ENCODE measurements at regions not wholly inside any gene's neighbourhood (a gene's known extent, or its start where the extent isn't known, plus 50 kb on each side); places are given as distances from the start of the nearest gene placed in this dataset.
"Not testable (repeated sequence)": the region's sequence is repeated elsewhere in the genome, so short reads cannot be mapped to it uniquely, and the experiment has no call there.

- DNase-seq (ENCODE audit: low spot score) = no peak
These were observed 252.9 kb upstream of the SFSWAP start for GRCh38 chr12:131458048-131458374.

- no peak for DNase-seq (ENCODE audit: low spot score)
These were observed 251.7 kb upstream of the SFSWAP start for GRCh38 chr12:131458931-131459772.

DNA sequence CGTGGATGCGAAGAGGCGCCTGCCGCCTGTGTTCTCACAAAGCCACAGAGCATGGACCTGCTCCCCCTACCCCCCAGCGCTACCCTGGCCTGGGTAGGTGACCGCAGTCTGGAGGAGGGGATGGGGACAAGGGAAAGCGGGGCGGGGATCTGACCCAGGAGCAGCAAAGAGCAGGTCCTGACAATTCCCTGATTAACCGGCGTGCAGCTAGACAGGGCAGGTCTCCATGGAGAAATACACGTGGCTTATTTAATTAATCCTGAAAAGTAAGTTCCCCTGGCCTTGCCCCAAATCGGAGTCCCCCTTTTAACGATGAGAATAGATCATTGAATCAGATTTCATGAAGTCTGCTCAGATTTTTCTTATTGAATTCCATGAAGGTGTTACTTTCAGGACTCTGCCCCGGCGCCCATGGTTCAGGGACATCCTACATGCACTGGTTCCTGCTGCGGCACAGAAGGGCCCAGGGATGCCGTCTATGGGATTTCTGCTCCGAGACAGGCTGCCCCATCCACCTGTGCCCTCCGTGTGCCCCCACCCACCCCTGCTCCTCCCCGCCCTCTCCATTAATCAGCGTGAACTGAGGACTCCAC is 251.0 kb upstream of the SFSWAP start:
- DNase-seq (ENCODE audit: low spot score) = no peak

GRCh38 chr12:131460520-131460919 is 250.4 kb upstream of the SFSWAP start:
- DNase-seq (ENCODE audit: low spot score) = no peak

- no peak for DNase-seq (ENCODE audit: low spot score)
These were observed 249.8 kb upstream of the SFSWAP start for GRCh38 chr12:131461096-131461495.

GRCh38 chr12:131463174-131463573 is 247.7 kb upstream of the SFSWAP start:
- DNase-seq (ENCODE audit: low spot score) = no peak

DNA sequence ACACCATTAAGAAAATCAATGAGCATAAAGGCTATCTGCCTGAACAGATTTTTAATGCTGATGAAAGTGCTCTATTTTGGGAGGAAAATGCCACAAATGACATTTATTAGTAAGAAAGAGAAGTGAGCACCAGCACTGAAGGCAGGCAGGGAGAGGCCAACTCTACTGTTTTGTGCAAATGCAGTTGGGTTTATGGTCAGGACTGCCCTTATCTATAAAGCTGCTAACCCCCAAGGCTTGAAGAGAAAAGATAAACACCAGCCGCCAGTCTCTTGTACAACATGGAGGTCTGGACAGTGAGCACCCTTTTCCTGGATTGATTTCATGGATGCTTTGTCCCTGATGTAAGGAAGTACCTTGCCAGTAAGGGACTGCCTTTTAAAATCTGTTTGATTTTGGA is 246.8 kb upstream of the SFSWAP start:
- no peak for DNase-seq (ENCODE audit: low spot score)

GRCh38 chr12:131466306-131466705 is 244.6 kb upstream of the SFSWAP start:
- DNase-seq (ENCODE audit: low spot score) = no peak

DNA sequence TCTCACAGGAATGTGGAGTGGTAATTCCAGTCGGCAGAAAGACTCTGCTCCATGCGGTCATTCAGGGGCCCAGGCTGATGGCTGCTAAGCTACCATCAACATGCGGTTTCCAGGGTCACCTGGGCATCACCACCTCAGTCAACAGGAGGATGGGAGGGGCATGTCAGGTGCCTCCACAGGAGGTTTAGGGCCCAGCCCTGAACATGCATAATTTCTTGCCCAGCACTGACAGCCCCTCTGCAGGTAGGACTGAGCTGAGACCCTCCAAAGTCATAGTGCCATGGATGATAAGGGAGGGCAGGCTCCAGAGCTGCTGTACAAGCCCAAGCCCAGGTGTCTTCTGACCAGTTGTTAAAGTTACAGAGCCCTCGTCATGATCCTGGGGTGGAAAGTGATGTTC is 244.0 kb upstream of the SFSWAP start:
- no peak for DNase-seq (ENCODE audit: low spot score)

DNA sequence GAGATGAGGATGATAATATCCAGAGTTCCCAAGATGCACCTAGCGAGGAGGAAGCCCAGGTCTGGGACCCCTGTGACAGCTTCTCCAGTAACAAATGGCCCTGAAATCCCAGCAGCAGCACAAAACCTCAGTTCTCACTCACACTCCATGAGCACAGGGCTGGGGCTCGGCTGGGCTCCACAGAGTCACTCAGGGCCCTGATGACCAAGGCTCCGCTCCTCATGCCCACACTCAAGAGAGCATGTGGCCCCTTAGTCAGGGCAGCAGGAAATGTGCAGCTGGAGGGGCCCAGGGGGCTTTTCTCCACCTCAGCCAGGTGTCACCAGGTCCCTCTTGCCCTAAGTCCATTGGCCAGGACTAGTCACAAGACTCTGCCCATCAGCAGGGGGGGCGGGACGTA is 242.7 kb upstream of the SFSWAP start:
- DNase-seq (ENCODE audit: low spot score) = no peak

- not testable (repeated sequence) for DNase-seq (ENCODE audit: low spot score)
These were observed 240.9 kb upstream of the SFSWAP start for GRCh38 chr12:131469945-131470344.

DNA sequence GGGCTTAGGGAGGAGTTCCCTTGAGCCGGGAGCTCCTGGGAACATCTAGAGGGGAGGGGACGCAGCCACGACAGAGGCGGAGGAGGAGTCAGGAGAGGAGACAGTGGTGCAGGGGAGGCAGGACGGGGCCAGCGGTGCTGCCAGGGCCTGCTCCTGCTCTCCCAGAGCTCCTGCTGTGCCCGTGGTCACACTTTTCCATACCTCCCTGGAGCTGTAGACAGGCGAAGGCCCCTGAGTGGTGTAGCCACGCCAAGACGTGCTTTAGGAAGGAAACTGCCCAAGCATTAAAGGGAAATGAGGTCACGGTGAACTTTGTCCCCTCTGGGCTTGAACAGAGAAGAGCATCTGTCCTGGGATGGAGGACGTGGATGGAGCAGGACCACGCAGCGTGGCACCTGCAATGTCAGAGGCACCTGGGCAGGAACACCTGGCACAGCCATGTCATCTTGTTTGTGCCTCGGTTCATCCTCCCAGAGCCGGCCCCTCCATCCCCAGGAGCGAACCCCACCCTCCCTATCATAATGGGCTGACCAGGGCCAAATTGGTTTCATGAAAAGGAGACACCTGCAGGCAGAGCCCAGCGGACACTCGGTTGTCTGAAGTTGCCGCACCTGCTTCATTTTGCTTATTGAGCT is 239.5 kb upstream of the SFSWAP start:
- peak; percentile 6 for DNase-seq (ENCODE audit: low spot score)

DNA sequence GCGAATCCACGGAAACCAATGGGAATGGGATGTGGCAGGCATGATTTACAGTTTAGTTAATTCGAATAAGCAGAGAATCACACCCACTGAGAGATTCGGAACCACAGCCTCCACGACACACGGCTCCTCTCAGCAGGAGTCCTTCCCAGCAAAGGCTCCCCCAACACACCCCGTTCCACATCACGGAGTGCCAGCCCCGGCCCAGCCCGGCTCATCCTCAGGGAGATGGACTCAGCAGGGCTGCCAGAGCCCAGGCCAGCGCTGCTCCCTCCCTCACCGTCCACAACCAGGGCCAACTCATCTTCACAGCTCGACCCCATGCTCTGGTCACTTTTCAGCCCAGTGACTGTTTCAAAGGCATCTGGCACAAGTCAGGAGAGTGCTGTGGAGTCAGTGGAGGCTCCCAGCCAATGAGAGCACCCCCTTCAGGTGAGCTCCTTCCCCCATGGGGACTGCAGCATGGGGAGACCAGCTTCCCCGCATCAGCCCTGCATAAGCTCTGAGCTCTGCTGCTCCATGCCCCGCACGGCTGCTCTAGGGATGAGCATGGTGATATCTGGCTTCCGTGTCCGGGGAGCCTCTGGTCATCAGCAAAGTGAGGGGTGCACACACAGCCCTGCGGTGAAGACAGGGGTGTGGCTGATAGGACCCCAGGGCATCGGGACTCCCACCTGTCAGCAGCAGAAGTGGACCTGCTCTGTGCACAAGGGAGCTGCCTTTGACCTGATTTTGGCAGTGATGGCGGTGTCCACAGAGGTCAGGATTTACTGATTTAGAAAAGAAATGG is 238.8 kb upstream of the SFSWAP start:
- no peak for DNase-seq (ENCODE audit: low spot score)

- DNase-seq (ENCODE audit: low spot score) = no peak
These were observed 237.6 kb upstream of the SFSWAP start for GRCh38 chr12:131473261-131473660.

GRCh38 chr12:131473741-131474709 is 236.9 kb upstream of the SFSWAP start:
- no peak for DNase-seq (ENCODE audit: low spot score)

GRCh38 chr12:131475012-131475411 is 235.9 kb upstream of the SFSWAP start:
- DNase-seq (ENCODE audit: low spot score) = not testable (repeated sequence)

- no peak for DNase-seq (ENCODE audit: low spot score)
These were observed 233.3 kb upstream of the SFSWAP start for GRCh38 chr12:131477613-131478012.

DNA sequence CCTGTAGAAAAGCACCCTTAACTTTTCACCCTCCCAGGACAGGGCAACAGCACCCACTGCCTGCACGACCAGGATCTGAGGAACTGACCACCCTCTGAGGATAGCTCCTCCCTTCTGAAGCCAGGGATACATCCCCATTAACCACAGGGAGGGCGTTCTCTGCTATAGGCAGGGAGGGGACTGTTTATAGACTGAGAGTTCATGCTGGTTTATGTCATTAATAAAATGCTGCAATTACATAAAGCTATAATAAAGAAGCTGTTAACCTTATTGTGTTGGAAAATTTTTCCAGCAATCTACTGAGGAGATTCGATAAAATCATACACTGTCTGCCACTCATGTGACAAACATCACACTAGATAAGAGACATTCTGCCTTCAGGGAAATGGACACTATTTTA is 232.4 kb upstream of the SFSWAP start:
- DNase-seq (ENCODE audit: low spot score) = no peak

DNA sequence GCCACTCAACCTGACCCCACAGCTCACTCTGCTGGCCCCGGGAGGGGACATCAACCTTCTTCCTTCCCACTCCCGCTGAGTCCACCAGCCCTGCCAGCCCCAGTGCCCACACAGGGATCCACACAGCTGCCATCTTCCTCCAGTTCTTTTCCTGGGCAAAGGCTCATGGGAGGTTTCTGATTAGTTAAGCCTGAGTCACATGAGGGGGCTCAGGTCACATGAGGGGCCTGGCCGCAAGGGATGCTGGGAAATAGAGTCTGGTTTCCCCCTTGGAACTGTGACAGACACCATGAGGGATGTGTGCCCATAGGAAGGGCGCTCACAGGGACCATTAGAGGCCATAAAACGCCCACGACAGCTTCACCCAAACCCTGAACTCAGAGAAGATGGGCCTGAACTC is 228.7 kb upstream of the SFSWAP start:
- DNase-seq (ENCODE audit: low spot score) = no peak

- no peak for DNase-seq (ENCODE audit: low spot score)
These were observed 228.2 kb upstream of the SFSWAP start for GRCh38 chr12:131482686-131483085.

DNA sequence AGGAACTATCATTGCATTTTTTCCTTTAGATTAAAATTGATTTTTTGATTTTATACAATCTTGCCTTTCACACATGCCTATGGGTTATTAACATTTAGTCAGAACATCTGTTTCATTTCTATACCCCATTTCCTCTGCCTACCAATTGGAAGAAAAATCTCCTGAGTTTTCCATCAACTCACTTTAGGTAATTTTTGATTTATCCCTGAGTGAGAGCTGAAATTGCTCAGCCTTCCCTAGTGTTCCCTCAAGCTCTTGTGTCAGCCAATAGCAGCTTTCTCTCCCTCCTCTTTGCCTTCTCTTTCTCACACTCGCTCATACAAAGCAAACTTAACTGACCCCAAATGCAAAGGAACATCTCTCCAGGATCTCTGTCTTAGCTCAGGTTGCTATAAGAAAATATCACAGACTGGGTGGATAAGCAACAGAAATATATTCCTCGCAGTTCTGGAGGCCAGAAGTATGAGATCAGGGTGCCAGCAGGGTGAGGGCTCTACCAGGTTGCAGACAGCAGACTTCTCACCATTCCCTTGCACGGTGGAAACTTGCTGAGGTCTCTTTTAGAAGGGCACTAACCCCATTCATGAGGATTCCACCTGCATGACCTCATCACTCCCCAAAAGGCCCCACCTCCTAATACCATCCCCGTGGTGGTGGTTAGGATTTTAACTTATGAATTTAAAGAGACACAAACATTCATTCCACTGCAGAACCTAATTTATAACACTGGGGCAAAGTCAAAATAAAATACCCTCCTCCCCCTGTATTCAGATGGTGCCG is 224.2 kb upstream of the SFSWAP start:
- no peak for DNase-seq (ENCODE audit: low spot score)

Measured in kidney tubule cell (primary cell).